Subcutaneous abdominal adipose tissue (tissue), 5 donors: ENCODE measurements at regions not wholly inside any gene's neighbourhood (a gene's known extent, or its start where the extent isn't known, plus 50 kb on each side); places are given as distances from the start of the nearest gene placed in this dataset.
"Not testable (repeated sequence)": the region's sequence is repeated elsewhere in the genome, so short reads cannot be mapped to it uniquely, and the experiment has no call there.

Experiments
- H3K27ac ChIP-seq: one replicate; pipeline ENCODE4 v1.7.0; 2013; ENCODE audit warnings: low read depth, mild to moderate bottlenecking, inconsistent platforms, low read length, moderate library complexity
- H3K27me3 ChIP-seq, 5 donors: one replicate each; pipeline ENCODE4 v1.7.0; 2013; ENCODE audit warnings: low read length in 5 of 5, inconsistent platforms in 1 of 5; ENCODE audit not compliant: control insufficient read depth in 5 of 5, insufficient read depth in 4 of 5
- H3K36me3 ChIP-seq, 5 donors: one replicate each; pipeline ENCODE4 v1.7.0; 2013; ENCODE audit warnings: low read length in 5 of 5; ENCODE audit not compliant: control insufficient read depth in 5 of 5, insufficient read depth in 5 of 5
- H3K4me1 ChIP-seq, 5 donors: one replicate each; pipeline ENCODE4 v1.7.0; 2013; ENCODE audit warnings: low read length in 5 of 5, mild to moderate bottlenecking in 3 of 5, moderate library complexity in 1 of 5; ENCODE audit not compliant: control insufficient read depth in 5 of 5, insufficient read depth in 5 of 5
- H3K4me3 ChIP-seq, 5 donors: one replicate each; pipeline ENCODE4 v1.7.0; 2013; ENCODE audit warnings: low read length in 5 of 5, low read depth in 1 of 5
- H3K9ac ChIP-seq, 5 donors: one replicate each; pipeline ENCODE4 v1.7.0; 2013; ENCODE audit warnings: low read length in 5 of 5, mild to moderate bottlenecking in 4 of 5, moderate library complexity in 3 of 5
- H3K9me3 ChIP-seq, 5 donors: one replicate each; pipeline ENCODE4 v1.7.0; 2013; ENCODE audit warnings: low read length in 5 of 5; ENCODE audit not compliant: control insufficient read depth in 5 of 5
- donor health status: healthy.
- donor health status: healthy.
- donor health status: healthy.
- donor health status: healthy.
- donor health status: healthy.

- Histone ChIP-seq H3K4me3 (no peak overlapping the region), H3K27me3 (no peaks in the 10 kb centered on the region), H3K9ac (no peak overlapping the region), H3K27ac (no peak overlapping the region), H3K9me3 (no peaks in the 10 kb centered on the region), H3K4me1 (peaks cover 0 to 5% (median 0%) of the 10 kb centered on the region in 5 donors), H3K36me3 (no peaks in the 10 kb centered on the region)
Observed at GRCh38 chr7:106583706-106584690, 77.0 kb downstream of the CCDC71L start.

GRCh38 chr7:106583100-106583499 is 77.9 kb downstream of the CCDC71L start:
- Histone ChIP-seq H3K9me3 (no peaks in the 10 kb centered on the region), H3K27ac (no peak overlapping the region), H3K9ac (no peak overlapping the region), H3K4me1 (peaks cover 0 to 5% (median 0%) of the 10 kb centered on the region in 5 donors), H3K27me3 (no peaks in the 10 kb centered on the region), H3K4me3 (no peak overlapping the region), H3K36me3 (no peaks in the 10 kb centered on the region)

GRCh38 chr7:106582365-106582764 is 78.6 kb downstream of the CCDC71L start:
- Histone ChIP-seq H3K4me1 (peaks cover 0 to 5% (median 0%) of the 10 kb centered on the region in 5 donors), H3K36me3 (no peaks in the 10 kb centered on the region), H3K4me3 (no peak overlapping the region), H3K9ac (no peak overlapping the region), H3K27ac (no peak overlapping the region), H3K9me3 (no peaks in the 10 kb centered on the region), H3K27me3 (no peaks in the 10 kb centered on the region)

GRCh38 chr7:106579086-106579485 is 81.9 kb downstream of the CCDC71L start:
- H3K4me1 ChIP-seq, H3K27me3 ChIP-seq, H3K36me3 ChIP-seq, H3K4me3 ChIP-seq, H3K9ac ChIP-seq, H3K27ac ChIP-seq, H3K9me3 ChIP-seq: not testable (repeated sequence)

GRCh38 chr7:106575138-106575823 is 85.7 kb downstream of the CCDC71L start:
- no peak overlapping the region for H3K4me3 ChIP-seq
- no peaks in the 10 kb centered on the region for H3K27me3 ChIP-seq

GRCh38 chr7:106573738-106574137 is 87.2 kb downstream of the CCDC71L start:
- Histone ChIP-seq H3K27ac (no peak overlapping the region), H3K27me3 (no peaks in the 10 kb centered on the region), H3K9ac (no peak overlapping the region), H3K4me3 (no peak overlapping the region), H3K36me3 (no peaks in the 10 kb centered on the region), H3K4me1 (peaks cover under 1 to 6% (median 4%) of the 10 kb centered on the region in 5 donors), H3K9me3 (no peaks in the 10 kb centered on the region)

More at GRCh38 chr7:106575138-106575823, 85.7 kb downstream of the CCDC71L start:
- no peak overlapping the region for H3K9ac ChIP-seq
- no peaks in the 10 kb centered on the region for H3K36me3 ChIP-seq
- H3K27ac ChIP-seq: no peak overlapping the region
- no peaks in the 10 kb centered on the region for H3K4me1 ChIP-seq
- H3K9me3 ChIP-seq: no peaks in the 10 kb centered on the region

GRCh38 chr7:106573125-106573663 is 87.8 kb downstream of the CCDC71L start:
- Histone ChIP-seq H3K4me3 (no peak overlapping the region), H3K9ac (no peak overlapping the region)

GRCh38 chr7:106572394-106573124 is 88.4 kb downstream of the CCDC71L start:
- Histone ChIP-seq H3K9ac (no peak overlapping the region), H3K4me3 (no peak overlapping the region), H3K27ac (no peak overlapping the region), H3K4me1 (peaks cover 4 to 11% (median 5%) of the 10 kb centered on the region in 5 donors), H3K36me3 (no peaks in the 10 kb centered on the region), H3K9me3 (no peaks in the 10 kb centered on the region), H3K27me3 (no peaks in the 10 kb centered on the region)

More at GRCh38 chr7:106573125-106573663, 87.8 kb downstream of the CCDC71L start:
- Histone ChIP-seq H3K36me3 (no peaks in the 10 kb centered on the region), H3K9me3 (no peaks in the 10 kb centered on the region), H3K27ac (no peak overlapping the region), H3K4me1 (peaks cover 4 to 11% (median 5%) of the 10 kb centered on the region in 5 donors), H3K27me3 (no peaks in the 10 kb centered on the region)

- Histone ChIP-seq H3K4me3 (no peak overlapping the region), H3K9ac (no peak overlapping the region), H3K9me3 (no peaks in the 10 kb centered on the region), H3K36me3 (no peaks in the 10 kb centered on the region), H3K27me3 (no peaks in the 10 kb centered on the region), H3K27ac (no peak overlapping the region), H3K4me1 (peaks cover 4 to 11% (median 5%) of the 10 kb centered on the region in 5 donors)
Observed at GRCh38 chr7:106571563-106571962, 89.4 kb downstream of the CCDC71L start.
